Anterior cingulate cortex (tissue), 58 donors: ENCODE measurements at regions not wholly inside any gene's neighbourhood (a gene's known extent, or its start where the extent isn't known, plus 50 kb on each side); places are given as distances from the start of the nearest gene placed in this dataset.
A peak's percentile ranks its signal among the peaks of the same experiment; 100 is the strongest.
"Not testable (repeated sequence)": the region's sequence is repeated elsewhere in the genome, so short reads cannot be mapped to it uniquely, and the experiment has no call there.

Experiments
- DNase-seq, 58 donors: peaks; one replicate each; lab custom pipeline; 2025; lab: John Stamatoyannopoulos, UW

DNA sequence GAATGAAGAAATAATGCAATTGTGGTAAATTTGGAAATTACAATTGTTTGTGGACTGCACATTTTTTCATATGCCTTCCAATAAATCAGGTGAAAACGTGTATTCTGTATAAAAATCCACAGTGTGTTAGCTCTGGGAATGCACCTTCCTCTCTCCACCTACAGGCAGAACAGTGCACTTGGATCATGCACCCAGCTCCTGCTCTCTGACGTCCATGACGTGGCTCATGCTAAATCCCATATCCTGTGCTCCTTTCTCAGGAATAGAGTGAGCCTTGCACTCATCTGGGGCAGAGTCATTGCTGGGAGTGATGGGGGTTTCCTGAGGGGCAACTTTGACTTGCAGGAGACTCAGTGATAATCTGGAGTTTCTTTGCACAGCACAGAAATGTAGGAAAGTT, 1282.1 kb downstream of the TMEM121 start:
- no peak for DNase-seq

DNA sequence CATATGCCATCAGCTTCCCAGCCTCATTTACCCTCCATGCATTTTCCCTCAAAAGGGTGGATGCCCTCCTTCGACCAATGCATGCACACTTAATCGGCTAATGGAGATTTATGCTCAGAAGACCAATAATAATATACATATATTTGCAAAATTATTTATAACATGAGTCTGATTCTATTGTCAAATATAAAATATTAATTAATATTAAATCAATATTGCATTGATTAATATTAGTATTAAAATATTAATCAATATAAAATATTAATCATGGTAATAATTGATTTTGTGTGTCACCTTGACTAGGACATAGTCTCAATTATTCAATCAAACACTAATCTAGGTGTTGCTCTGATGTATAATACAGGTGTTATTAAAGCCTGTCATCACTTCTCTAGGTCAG, 1282.5 kb downstream of the TMEM121 start:
- no peak for DNase-seq

DNA sequence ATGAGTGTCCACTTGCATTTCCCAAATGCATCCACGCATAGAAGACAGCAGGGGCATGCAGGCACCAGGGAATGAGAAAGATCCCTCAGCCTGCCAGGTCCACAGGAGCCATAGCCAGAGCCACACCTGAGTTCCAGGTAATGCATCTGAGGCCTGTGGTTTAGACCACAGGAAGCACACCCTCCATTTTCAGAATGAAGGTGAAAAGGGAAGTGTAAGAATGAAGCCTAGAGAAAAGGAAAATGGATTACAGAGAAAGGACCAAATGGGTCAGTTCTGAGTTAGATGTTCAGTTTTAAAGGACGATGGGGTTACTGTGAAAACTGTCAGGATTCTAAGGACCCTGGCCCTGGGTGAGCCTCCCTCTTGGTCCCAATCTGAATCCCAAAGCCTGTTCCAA, 1283.2 kb downstream of the TMEM121 start:
- DNase-seq = no peak

DNA sequence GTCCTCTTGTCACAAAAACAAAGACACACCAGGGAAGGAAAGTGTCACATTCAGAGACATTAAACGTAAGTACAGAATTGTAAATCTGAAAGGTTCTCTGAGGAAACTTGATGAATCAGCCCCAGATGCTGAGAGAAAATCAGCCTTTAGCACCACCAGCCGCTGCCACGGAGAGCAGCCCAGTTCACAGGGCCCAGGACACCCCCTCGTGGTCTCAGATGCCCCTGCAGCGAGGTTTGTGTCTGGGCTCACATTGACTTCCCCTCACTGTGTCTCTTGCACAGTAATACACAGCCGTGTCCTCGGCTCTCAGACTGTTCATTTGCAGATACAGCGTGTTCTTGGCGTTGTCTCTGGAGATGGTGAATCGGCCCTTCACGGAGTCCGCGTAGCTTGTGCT, 1283.8 kb downstream of the TMEM121 start:
- not testable (repeated sequence) for DNase-seq

- DNase-seq = no peak
Measured at GRCh38 chr14:106811162-106811561, 1284.8 kb downstream of the TMEM121 start.

GRCh38 chr14:106812788-106813476, 1286.5 kb downstream of the TMEM121 start:
- DNase-seq = no peak

GRCh38 chr14:106813477-106813823, 1287.1 kb downstream of the TMEM121 start:
- DNase-seq = no peak

DNA sequence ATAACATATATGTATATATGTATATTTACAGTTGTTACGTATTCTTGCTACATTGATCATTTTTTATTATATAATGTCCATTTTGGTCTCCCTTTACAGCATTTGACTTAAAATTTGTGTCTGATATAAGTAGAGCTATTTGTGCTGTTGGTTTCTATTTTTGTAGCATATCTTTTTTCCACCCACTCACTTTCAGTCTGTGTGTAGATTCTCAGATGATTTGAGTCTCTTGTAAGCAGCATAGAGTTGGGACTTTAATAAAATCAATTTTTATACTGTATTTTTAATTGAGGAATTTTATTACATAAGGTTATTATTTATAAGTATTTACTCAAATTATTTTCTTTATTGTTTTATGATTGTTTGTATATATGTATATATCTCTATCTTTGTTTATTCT, 1293.7 kb downstream of the TMEM121 start:
- DNase-seq = no peak

DNA sequence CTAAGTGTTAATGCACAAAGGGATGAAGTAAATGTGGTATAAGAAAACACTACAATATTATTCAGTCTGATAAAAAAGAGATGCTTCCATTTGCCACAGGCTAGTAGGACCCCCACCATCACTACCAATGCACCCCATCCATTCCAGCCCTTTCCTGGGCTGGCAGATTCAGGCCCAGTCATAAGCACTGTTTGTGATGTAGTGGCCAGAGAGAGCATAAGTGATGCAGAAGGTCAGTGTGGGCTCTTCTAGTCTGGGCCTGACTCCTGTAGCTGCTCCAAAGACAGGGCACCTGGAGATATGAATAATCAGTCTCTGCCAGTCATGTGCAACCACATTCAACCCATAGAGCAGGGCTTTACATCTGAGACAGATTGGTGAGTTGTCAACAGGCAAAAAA, 1294.7 kb downstream of the TMEM121 start:
- no peak for DNase-seq

- DNase-seq = no peak
Measured at GRCh38 chr14:106822905-106823304, 1296.5 kb downstream of the TMEM121 start.

DNA sequence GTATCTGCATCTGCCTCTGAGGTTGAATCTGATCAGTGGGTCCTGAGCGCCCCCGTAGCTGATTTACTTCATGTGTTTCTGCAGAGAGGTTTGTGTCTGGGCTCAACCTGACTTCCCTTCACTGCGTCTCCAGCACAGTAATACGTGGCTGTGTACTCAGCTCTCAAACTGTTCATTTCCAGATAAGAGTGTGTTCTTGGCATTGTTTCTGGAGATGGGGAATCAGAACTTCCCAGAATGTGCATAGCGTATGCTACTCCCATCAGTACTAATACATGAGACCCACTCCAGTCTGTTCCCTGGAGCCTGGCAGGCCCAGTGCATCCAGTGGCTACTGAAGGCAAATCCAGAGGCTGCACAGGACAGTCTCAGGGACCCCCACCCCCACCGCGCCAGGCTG, 1297.2 kb downstream of the TMEM121 start:
- DNase-seq = no peak

GRCh38 chr14:106826833-106827369, 1300.5 kb downstream of the TMEM121 start:
- no peak for DNase-seq

GRCh38 chr14:106831322-106831720, 1304.9 kb downstream of the TMEM121 start:
- DNase-seq = no peak

DNA sequence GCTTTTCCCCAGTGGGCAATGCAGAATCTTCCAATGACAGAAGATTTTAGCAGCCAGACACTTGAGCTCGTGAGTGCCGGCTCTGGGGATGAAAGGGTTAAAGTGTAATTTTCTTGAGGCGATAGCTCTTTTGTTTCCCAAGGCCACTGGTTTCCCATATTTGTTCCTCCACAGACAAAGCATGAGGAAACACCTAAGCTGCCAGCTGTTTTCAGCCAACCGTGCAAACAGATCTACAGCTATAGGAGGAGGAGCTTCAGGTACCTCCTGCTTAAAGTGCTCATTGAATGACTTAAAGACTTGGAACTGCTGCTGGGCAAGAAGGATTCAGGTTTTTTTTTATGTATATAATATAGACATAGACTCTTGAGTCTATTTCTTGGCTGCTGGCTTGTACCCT, 1311.5 kb downstream of the TMEM121 start:
- DNase-seq = no peak

DNA sequence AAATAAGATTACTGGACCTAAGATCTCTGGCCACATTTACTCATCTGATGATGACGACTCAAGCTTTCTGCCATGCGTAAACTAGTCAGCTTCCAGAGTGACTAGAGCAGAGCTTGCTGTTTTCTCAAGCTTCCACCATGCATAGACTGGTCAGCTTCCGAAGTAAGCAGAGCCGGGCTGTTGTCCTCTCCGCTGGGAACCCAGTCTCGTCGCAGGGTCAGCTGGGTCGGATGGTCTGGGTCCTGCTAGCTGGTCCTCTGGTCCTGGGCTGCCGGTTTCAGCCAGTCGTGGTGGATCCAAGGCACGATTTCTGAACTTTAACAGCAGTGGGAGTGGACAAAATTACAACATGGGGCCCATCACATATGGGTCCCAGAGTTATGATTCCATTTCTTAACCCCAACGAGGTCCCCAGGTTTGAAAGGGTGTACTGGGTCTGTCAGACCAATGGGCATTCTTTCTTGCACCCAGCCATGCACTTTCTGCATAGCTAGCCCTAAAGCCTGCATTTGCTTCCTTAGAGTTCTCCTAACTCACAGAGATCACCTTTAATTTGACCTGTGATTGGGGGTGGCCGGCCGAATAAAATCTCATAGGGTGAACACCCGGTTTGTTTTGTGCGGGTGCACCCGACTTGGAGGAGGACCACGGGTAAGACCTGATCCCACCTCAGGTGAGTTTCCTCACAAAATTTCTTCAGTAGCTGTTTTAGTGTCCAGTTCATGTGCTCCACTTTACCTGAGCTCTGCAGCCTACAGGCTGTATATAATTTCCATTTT, 1312.8 kb downstream of the TMEM121 start:
- DNase-seq = no peak

GRCh38 chr14:106840258-106840657, 1313.9 kb downstream of the TMEM121 start:
- DNase-seq = no peak

- DNase-seq = no peak
Measured at GRCh38 chr14:106840991-106841390, 1314.6 kb downstream of the TMEM121 start.

GRCh38 chr14:106841701-106842100, 1315.3 kb downstream of the TMEM121 start:
- DNase-seq = no peak

DNA sequence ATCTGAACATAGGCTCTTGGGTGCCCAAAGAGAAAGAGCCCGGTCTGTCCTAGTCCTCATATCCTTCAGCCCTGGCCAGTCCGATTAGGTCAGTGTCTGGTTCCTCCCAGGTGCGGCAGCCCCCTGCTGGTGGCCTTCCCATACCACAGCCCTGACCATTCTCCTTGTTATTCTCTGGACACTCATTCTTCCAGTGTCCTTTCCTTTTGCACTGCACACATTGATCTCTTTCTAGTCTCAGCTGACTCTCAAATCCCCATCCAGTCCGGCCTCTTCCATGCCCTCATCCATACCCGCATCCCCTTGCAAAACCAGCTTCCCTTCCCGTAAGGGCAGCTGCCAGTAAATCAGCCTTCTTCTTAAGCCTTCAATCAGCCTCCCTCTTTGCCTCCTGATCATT, 1316.3 kb downstream of the TMEM121 start:
- no peak for DNase-seq

DNA sequence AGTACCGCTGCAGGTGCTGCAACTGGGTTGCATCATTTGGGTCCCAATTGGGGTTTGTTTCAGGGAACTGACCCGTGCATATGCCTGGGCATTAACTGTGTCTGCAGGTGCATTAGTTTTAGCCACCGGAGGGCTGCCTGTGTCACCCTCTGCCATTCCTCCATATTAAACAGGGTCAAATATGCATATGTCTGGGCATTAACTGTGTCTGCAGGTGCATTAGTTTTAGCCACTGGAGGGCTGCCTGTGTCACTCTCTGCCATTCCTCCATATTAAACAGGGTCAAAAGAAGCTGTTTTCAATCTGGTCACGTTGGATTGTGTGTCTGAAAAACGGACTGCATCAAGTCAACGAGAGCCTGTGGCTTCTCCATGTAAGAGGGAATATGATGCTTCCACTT, 1317.0 kb downstream of the TMEM121 start:
- DNase-seq = no peak

GRCh38 chr14:106843951-106844483, 1317.6 kb downstream of the TMEM121 start:
- DNase-seq = peak in 1 of 58 donors; percentile 4
